H1 (cell line): ENCODE measurements at regions not wholly inside any gene's neighbourhood (a gene's known extent, or its start where the extent isn't known, plus 50 kb on each side); places are given as distances from the start of the nearest gene placed in this dataset.

Experiments
- CBX5 ChIP-seq: fragments of 300-800, 300-1000 bp; sonication (generic); IDR thresholded peaks from 2 replicates; pipeline ENCODE4 v1.7.1; 2016; ENCODE audit warnings: antibody characterized with exemption, low read length, low read depth
- CHD7 ChIP-seq: fragments of 300-600 bp; sonication (generic); IDR thresholded peaks from 2 replicates; pipeline ENCODE4 v1.7.1; 2012; ENCODE audit warnings: low read length, moderate library complexity, mild to moderate bottlenecking, inconsistent platforms; ENCODE audit not compliant: insufficient replicate concordance
- E2F6 ChIP-seq: IDR thresholded peaks from 2 replicates; pipeline ENCODE4 v1.6.1; 2012; ENCODE audit warnings: inconsistent platforms
- EP300 ChIP-seq, 2 experiments: IDR thresholded peaks; 1 replicate in 1 of 2; 2 replicates in 1 of 2; pipeline ENCODE4 v1.6.1; 2011 to 2012; ENCODE audit warnings: low read depth in 2 of 2, low read length in 2 of 2, mild to moderate bottlenecking in 2 of 2, borderline replicate concordance in 1 of 2, inconsistent platforms in 1 of 2, moderate library complexity in 1 of 2
- KDM1A ChIP-seq: fragments of 200-600, 300-600 bp; sonication (generic); IDR thresholded peaks from 2 replicates; pipeline ENCODE4 v1.7.1; 2016; ENCODE audit warnings: mild to moderate bottlenecking, low read length, borderline replicate concordance
- MAX ChIP-seq: IDR thresholded peaks from 2 replicates; pipeline ENCODE4 v1.6.1; 2012; ENCODE audit warnings: inconsistent platforms
- POLR2AphosphoS5 ChIP-seq: IDR thresholded peaks from 2 replicates; pipeline ENCODE4 v1.6.1; 2011; ENCODE audit warnings: low read depth, low read length
- SIX5 ChIP-seq: IDR thresholded peaks from 2 replicates; pipeline ENCODE4 v1.6.1; 2011; ENCODE audit warnings: mild to moderate bottlenecking, low read depth, low read length
- YY1 ChIP-seq: IDR thresholded peaks from 2 replicates; pipeline ENCODE4 v1.6.1; 2011; ENCODE audit warnings: low read depth, mild to moderate bottlenecking, low read length
- ZNF274 ChIP-seq: IDR thresholded peaks from 2 replicates; pipeline ENCODE4 v1.7.0; 2012; ENCODE audit warnings: low read length, borderline replicate concordance; ENCODE audit errors: extremely low read depth

DNA sequence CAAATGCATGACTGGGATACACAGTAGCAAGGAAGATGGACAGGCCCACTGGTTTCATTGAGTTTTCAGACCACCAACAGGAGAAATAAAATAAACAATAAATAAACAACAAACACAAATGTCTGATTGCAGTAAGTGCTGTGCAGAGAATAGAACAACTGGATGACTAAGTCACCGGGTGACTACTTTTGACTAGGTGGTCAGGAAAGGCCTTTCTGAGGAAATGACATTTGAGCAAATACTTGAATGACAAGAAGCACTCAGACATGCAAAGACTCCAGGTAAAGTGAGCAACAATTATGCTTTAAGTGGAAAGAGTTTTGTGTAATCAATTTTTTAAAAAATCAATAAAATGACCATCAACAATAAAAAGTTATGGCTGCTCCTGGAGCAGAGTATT is 137.7 kb downstream of the BTC start (continued):
- TF ChIP-seq CHD7 (no peak), SIX5 (no peak), MAX (no peak), EP300 (IDR thresholded peaks at IDR 0.05; ENCODE audit: borderline replicate concordance in 1 of 2, low read depth in 2 of 2, low read length in 2 of 2) (no peak), ZNF274 (no peak), POLR2AphosphoS5 (no peak), CBX5 (no peak), E2F6 (no peak), YY1 (no peak), KDM1A (no peak)
